HG02970 (cell line): ENCODE measurements at regions not wholly inside any gene's neighbourhood (a gene's known extent, or its start where the extent isn't known, plus 50 kb on each side); places are given as distances from the start of the nearest gene placed in this dataset.

Experiments used
- ATAC-seq: cut with Tn5 transposase; IDR thresholded peaks from one replicate; pipeline ENCODE4 v1.9.1; 2021; ENCODE audit warnings: mild to moderate bottlenecking, moderate library complexity, moderate number of reproducible peaks; ENCODE audit not compliant: unreplicated experiment, low FRiP score

DNA sequence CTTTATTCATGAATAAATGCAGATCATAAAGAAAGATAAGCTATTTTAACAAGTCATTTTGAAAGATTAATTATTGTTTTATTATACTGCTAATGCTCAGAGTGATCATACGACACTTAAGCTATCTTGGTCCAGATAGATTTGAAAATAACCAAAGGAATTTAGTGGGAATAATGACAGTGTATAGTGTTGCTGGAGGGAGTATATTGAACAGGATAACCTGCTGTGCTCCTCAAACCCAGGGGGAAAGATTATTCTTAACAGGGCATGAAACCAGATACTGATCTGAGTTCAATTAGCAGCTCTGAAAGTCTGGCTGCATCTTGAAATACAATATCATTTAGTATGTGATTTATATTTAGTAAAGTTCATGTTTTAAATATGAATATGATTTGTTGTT lies 216.3 kb upstream of the ITGA4 start:
- no peak for ATAC-seq

DNA sequence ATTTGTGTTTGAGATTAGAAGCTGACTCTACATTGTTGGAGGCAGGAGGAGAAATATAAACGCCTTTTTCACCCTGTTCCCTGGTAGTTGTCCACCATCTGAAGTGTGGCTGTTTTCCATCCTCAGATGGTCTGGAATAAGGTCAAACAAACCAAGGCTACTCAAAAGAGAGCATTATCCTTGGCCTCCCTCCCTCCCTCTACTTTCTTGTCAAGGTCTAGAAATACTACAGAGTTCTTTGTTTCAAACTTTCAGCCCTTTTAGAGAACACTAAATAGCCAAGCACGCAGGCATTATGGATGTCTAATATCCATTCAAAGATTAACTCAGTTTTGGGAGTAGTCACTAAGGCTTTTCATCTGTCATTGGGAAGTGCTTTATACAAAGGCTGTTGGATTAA lies 215.8 kb upstream of the ITGA4 start:
- no peak for ATAC-seq

GRCh38 chr2:181241797-181242196 lies 215.4 kb upstream of the ITGA4 start:
- ATAC-seq: no peak

DNA sequence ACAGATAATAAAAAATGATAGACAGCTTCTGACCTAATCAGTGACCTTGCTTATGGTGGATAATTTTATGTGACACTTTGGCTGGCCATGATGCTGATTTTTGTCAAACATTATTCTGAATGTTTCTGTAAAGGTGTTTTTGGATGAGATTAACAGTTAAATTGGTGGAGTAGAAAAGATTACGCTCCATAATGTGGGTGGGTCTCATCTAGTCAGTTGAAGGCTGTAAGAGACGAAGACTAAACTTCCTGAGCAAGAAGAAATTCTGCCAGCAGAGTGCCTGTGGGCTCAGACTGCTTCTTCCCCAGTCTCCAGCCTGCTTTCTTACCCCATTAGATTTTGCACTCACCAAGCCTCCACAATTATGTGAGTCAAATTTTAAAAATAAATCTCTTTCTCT lies 214.9 kb upstream of the ITGA4 start:
- no peak for ATAC-seq

GRCh38 chr2:181243319-181243718 lies 213.9 kb upstream of the ITGA4 start:
- no peak for ATAC-seq

DNA sequence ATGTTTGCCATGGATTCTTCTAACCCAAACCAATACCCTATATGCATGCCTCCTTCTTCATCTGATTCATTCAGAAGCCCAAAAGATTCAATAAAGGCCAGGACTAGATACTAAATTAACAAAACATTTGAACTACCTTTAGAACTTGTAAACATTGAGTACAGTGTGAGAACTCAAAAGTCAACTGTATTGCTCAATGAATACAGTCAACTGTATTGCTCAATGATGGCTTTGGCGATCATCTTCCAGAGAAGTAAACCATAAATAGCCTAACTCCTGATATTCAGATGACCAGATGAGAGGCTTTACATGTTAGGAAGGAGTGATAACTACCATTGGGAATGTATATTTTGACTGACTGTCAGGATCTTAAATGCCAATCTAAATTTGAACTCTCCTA lies 206.5 kb upstream of the ITGA4 start:
- ATAC-seq: no peak

DNA sequence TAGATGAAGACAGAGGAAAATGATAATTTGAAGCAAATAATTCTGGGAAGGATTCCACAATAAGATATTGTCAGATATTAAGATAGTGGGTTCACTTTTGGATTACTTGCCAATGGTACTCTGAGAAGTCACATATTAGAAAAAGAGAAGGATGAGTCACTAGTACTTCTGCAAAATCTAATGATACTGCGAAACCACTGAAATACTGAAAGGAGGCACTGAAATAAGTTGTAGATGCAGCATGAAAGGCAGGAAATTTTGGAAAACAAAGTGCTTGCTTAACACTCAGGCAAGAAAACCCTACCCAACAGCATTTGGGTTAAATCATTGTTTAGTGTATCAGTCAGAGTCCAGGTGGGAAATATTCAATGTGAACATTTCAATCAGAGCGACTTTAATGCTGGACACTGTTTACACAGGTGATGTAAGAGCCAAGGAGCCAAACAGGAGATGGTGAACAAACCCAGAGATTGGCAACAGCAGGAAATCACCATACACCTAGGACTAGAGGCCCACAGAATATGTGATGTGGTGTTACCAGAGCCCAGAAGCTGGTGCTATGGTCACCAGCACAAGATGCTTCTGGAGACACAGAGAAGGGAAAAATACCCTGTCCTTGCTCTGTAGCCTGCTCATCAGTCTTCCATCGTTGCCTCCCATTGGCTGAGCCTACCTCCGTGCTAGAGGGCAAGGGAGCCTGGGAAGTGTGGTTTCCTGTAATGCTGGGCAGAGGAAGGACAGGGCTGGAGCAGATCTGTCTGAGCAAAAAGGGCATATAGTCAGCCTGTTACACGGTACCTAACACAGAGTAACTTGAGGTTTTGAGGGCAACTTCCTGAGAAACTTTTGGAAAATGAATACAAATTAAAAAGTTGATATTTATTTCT lies 204.7 kb upstream of the ITGA4 start:
- ATAC-seq: no peak

- no peak for ATAC-seq
These were observed 203.7 kb upstream of the ITGA4 start for GRCh38 chr2:181253438-181253837.

- no peak for ATAC-seq
These were observed 201.5 kb upstream of the ITGA4 start for GRCh38 chr2:181255651-181256050.

DNA sequence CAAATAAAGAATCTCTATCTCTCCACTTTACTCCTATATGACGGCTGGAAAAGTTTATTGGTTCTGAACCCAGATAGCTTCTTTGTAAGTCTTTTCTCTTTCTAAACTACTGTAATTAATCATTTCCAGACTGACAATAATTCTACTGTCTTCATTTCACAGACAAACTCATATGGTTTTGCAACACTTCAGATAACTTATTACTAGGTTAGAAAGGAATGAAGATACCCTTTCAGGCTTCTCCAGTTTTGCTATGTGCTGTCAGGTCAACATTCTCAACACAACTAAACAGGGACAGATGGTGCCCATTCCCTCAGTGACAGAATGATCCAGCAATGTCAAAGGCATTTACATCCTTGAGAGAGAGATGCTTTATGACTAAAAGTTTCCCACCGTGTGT lies 198.5 kb upstream of the ITGA4 start:
- ATAC-seq: no peak

GRCh38 chr2:181262782-181263181 lies 194.4 kb upstream of the ITGA4 start:
- no peak for ATAC-seq

GRCh38 chr2:181264001-181264400 lies 193.2 kb upstream of the ITGA4 start:
- ATAC-seq: no peak

DNA sequence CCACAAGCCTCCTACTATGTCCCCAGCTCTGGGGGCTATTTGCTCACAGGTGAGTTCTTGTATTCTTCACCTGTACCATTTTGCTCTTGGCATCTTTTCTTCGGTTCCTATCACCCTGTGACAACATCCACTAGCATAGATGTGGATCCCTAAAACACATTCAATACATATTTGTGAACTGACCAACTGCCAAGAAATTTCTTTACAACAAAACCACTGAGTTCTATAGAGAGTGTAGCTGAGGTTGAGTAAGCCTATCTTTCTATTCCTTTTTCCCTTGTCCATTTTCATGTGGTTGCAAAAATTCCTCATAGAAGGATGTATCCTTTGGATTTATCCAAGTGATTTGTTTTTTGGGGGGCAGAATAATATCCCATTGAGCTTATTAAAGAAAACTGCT lies 192.7 kb upstream of the ITGA4 start:
- no peak for ATAC-seq

- ATAC-seq: no peak
These were observed 190.6 kb upstream of the ITGA4 start for GRCh38 chr2:181266614-181267013.

DNA sequence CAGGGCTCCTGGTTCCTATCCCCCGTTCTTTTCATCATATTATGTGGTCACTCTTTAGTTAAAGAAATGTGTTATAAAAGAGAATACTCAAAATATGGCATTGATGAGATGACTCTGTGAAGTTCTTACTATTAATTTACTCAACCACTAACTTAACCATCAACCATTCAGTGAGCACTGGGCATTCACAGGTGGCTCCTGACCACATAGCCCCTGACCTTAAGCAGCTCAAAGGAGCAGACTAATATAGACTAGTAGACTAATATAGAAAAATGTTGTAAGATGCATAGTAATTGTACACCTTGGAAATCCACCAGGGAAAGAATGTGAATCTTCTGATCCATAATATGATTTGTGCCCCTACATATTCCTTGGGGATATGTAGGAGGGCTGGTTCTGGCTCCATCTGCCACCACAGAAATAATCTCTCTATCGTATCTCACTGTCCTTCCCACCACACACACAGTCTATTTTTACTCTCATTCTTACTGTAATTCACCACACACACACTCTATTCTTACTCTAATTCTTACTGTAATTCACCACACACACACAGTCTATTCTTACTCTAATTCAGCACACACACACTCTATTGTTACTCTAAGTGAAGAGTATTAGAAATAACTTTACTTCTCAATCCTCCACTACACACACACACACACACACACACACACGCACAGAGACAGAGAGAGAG lies 188.9 kb upstream of the ITGA4 start:
- no peak for ATAC-seq

DNA sequence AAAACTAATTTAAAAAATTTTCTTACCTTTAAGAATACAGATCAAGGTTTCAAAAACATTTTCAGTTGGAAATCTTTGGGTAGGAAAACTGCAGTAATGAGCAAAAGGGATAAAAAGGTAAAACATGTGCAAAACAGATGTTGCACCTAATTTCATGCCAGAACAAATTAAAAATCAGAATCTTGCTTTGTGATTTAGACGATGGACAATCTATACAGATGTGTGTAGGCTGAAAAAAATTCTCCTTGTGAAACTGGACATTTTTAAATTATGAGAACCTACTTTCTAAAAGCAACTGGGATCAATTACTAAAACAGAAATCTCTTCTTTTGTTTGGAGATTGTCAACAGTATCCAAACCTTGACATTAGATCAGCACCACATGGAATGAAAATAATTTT lies 183.2 kb upstream of the ITGA4 start:
- ATAC-seq: no peak

DNA sequence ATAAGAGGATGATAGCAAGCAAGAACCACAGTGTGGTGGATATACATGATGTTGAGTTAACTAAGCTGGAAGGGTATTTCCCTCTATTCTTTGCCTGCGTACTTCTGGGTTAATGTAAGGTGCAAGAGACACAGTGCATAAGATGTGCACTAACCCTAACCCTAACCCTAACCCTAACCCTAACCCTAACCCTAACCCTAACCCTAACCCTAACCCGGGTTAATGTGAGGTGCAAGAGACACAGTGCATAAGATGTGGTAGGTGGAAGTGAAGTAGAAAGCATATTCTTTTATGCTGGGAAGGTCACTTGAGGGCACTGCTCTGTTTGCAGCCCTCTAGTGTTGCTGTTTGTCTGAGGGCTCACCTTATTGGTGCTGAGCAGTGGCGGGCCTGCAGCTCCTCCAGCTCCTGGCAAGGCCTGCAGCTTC lies 181.5 kb upstream of the ITGA4 start:
- ATAC-seq: no peak

- no peak for ATAC-seq
These were observed 175.9 kb upstream of the ITGA4 start for GRCh38 chr2:181281206-181281832.

DNA sequence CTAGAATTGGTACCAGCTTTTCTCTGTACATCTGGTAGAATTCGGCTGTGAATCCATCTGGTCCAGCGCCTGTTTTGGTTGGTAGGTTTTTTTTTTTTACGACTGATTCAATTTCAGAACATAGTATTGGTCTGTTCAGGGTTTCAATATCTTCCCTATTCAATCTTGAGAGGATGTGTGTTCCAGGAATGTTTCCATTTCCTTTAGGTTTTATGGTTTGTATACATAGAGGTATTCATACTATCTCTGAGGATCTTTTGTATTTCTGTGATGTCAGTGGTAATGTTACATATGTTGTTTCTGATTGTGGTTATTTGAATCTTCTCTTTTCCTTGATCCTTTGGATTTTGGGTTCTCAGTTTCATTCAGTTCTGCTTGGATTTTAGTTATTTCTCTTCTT lies 172.1 kb upstream of the ITGA4 start:
- ATAC-seq: no peak

- ATAC-seq: no peak
These were observed 167.5 kb upstream of the ITGA4 start for GRCh38 chr2:181289698-181290097.

GRCh38 chr2:181290182-181290581 lies 167.0 kb upstream of the ITGA4 start:
- ATAC-seq: no peak
